ENCODE measurements at regions not wholly inside any gene's neighbourhood (a gene's known extent, or its start where the extent isn't known, plus 50 kb on each side); places are given as distances from the start of the nearest gene placed in this dataset.

DNA sequence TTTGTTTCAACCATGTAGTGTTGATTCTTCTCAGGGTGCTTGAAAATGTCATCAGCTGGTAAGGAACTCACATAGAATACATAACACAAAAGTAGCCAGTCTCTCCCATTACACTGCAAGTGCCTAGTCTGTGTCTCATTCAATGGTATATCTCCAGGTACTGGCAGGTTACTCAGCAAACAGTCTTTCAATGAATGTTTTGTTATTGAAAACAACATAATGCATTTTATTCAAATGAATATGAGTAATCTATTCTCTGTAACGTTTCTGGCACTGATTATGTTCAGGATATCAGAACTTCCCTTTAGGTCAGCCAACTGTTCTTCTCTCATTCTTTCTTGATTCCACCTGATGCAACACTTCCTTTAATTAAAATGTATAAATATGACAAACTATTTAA lies 68.0 kb upstream of the SLITRK1 start:
- TF ChIP-seq EZH2 (IDR thresholded peaks at IDR 0.05), result no peak
- TF ChIP-seq, protein P1, sequence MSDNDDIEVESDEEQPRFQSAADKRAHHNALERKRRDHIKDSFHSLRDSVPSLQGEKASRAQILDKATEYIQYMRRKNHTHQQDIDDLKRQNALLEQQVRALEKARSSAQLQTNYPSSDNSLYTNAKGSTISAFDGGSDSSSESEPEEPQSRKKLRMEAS (IDR thresholded peaks at IDR 0.05), result no peak

Data from HCT116 (cell line).